ENCODE measurements at regions not wholly inside any gene's neighbourhood (a gene's known extent, or its start where the extent isn't known, plus 50 kb on each side); places are given as distances from the start of the nearest gene placed in this dataset.

GRCh38 chr4:100082852-100083251 lies 107.4 kb downstream of the DDIT4L start:
- DNase-seq = no peak

GRCh38 chr4:100081491-100081890 lies 108.8 kb downstream of the DDIT4L start:
- no peak for DNase-seq

GRCh38 chr4:100079264-100079663 lies 111.0 kb downstream of the DDIT4L start:
- no peak for DNase-seq

GRCh38 chr4:100076753-100077152 lies 113.5 kb downstream of the DDIT4L start:
- DNase-seq = no peak

GRCh38 chr4:100075486-100076270 lies 114.6 kb downstream of the DDIT4L start:
- DNase-seq = no peak

GRCh38 chr4:100075056-100075455 lies 115.2 kb downstream of the DDIT4L start:
- DNase-seq = no peak

GRCh38 chr4:100071506-100071905 lies 118.8 kb downstream of the DDIT4L start:
- DNase-seq = no peak

- no peak for DNase-seq
These were observed 119.4 kb downstream of the DDIT4L start for GRCh38 chr4:100070868-100071267.

- DNase-seq = no peak
These were observed 119.1 kb upstream of the H2AZ1 start for GRCh38 chr4:100069207-100069606.

- DNase-seq = no peak
These were observed 117.2 kb upstream of the H2AZ1 start for GRCh38 chr4:100067255-100067654.

- no peak for DNase-seq
These were observed 113.3 kb upstream of the H2AZ1 start for GRCh38 chr4:100063355-100063754.

- no peak for DNase-seq
These were observed 112.8 kb upstream of the H2AZ1 start for GRCh38 chr4:100062921-100063320.

GRCh38 chr4:100061835-100062234 lies 111.8 kb upstream of the H2AZ1 start:
- DNase-seq = no peak

GRCh38 chr4:100060765-100061416 lies 110.8 kb upstream of the H2AZ1 start:
- DNase-seq = no peak

- DNase-seq = no peak
These were observed 109.4 kb upstream of the H2AZ1 start for GRCh38 chr4:100059467-100059866.

GRCh38 chr4:100056701-100057100 lies 106.6 kb upstream of the H2AZ1 start:
- DNase-seq = no peak

- DNase-seq = no peak
These were observed 104.0 kb upstream of the H2AZ1 start for GRCh38 chr4:100054071-100054470.

GRCh38 chr4:100049872-100050271 lies 99.8 kb upstream of the H2AZ1 start:
- no peak for DNase-seq

GRCh38 chr4:100042711-100043110 lies 92.6 kb upstream of the H2AZ1 start:
- DNase-seq = no peak

GRCh38 chr4:100042235-100042634 lies 92.2 kb upstream of the H2AZ1 start:
- no peak for DNase-seq

- no peak for DNase-seq
These were observed 91.6 kb upstream of the H2AZ1 start for GRCh38 chr4:100041646-100042045.

GRCh38 chr4:100034023-100034664 lies 84.1 kb upstream of the H2AZ1 start:
- DNase-seq = no peak

GRCh38 chr4:100026066-100026465 lies 76.0 kb upstream of the H2AZ1 start:
- DNase-seq = no peak

- DNase-seq = no peak
These were observed 73.7 kb upstream of the H2AZ1 start for GRCh38 chr4:100023800-100024199.

Measured in RPMI8226 (cell line).